GM21390 (cell line): ENCODE measurements at regions not wholly inside any gene's neighbourhood (a gene's known extent, or its start where the extent isn't known, plus 50 kb on each side); places are given as distances from the start of the nearest gene placed in this dataset.
A peak's percentile ranks its signal among the peaks of the same experiment; 100 is the strongest.

Source experiments
- ATAC-seq: cut with Tn5 transposase; IDR thresholded peaks from one replicate; pipeline ENCODE4 v1.9.1; 2021; ENCODE audit not compliant: unreplicated experiment

DNA sequence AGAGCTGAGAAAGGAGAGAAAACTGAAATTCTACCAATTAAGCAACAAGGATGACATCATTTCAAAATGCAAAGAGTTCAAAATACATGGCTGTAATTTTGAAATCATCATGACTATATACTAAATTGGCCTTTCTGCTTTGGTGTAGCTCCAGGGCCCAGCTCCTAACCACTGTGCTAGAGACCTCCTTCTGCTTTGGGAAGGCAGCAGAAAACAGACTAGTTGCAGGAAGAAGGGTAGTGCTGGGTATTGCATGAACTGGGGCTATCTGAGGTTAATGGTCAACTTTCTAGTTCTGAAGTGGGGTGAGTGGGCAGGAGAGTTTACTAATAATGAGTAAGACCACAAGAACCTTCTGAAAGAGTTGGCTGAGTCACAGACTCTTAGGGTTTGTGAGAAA lies 66.2 kb downstream of the PTGER2 start:
- peak; percentile 98 for ATAC-seq
